ENCODE measurements at regions not wholly inside any gene's neighbourhood (a gene's known extent, or its start where the extent isn't known, plus 50 kb on each side); places are given as distances from the start of the nearest gene placed in this dataset.

DNA sequence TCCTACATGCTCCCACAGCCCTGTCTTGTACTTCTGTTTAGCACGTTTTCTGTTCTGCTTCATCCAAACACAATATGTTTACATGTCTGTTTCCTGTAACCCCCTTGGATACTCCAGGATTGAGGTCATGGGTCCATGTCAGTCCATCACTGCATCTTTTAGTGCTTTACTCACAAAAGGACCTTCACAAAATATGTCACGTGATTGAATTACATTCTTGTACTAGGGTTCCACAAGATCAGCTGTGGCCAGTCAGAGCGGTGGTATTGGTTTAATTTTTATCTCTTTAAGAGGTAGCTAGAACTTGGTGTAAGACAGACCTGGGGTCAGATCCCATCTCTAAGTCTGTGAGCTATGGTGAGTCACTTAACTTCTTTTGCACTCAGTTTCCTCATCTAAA is 201.2 kb upstream of the FAM78B start:
- no peaks in the 10 kb centered on the region for H3K4me1 ChIP-seq
- TF ChIP-seq POLR2A (IDR thresholded peaks at IDR 0.05) (no peak), POLR2AphosphoS5 (IDR thresholded peaks at IDR 0.05) (no peak)
- TF ChIP-seq, protein P1, sequence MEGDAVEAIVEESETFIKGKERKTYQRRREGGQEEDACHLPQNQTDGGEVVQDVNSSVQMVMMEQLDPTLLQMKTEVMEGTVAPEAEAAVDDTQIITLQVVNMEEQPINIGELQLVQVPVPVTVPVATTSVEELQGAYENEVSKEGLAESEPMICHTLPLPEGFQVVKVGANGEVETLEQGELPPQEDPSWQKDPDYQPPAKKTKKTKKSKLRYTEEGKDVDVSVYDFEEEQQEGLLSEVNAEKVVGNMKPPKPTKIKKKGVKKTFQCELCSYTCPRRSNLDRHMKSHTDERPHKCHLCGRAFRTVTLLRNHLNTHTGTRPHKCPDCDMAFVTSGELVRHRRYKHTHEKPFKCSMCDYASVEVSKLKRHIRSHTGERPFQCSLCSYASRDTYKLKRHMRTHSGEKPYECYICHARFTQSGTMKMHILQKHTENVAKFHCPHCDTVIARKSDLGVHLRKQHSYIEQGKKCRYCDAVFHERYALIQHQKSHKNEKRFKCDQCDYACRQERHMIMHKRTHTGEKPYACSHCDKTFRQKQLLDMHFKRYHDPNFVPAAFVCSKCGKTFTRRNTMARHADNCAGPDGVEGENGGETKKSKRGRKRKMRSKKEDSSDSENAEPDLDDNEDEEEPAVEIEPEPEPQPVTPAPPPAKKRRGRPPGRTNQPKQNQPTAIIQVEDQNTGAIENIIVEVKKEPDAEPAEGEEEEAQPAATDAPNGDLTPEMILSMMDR (IDR thresholded peaks at IDR 0.05 in 8 of 11, conservative IDR thresholded peaks at IDR 0.05 in 3 of 11), result no peak
- H3K36me3 ChIP-seq, result no peaks in the 10 kb centered on the region
- intact Hi-C loops (cut with DNase I; ENCODE audit: low total_unique reads), result no loop called here
- 42 to 47% (median 45%) methylated on average over 3 of the region's 3 CpGs for WGBS, 5 donors
- H3K27me3 ChIP-seq (replicated peaks in 1 of 7), result peaks cover 0 to 9% (median 0%) of the 10 kb centered on the region in 7 donors
- no peaks in the 10 kb centered on the region for H3K9me3 ChIP-seq
- no peak overlapping the region for H3K4me3 ChIP-seq
- no peak for DNase-seq
- no peak overlapping the region for H3K27ac ChIP-seq

DNA sequence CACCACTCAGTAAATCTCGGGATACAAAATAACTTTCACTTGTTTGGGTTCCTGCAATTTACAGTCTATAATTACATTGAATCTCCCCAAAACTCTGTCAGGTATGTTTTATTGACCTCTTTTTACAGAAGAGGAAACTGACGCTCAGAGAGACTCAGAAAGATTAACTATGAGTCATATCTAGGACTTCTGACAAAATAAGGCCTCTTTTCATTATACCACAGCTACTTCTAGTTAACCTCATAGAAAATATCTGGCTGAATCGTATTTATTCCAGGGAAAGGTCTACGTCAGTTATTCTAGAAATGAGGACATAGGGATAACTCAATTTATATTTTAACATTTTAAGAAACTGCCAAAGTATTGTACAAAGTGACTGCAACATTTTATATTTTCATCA is 211.1 kb upstream of the FAM78B start:
- Histone ChIP-seq H3K9me3 (no peaks in the 10 kb centered on the region), H3K4me1 (no peaks in the 10 kb centered on the region), H3K36me3 (no peaks in the 10 kb centered on the region), H3K27ac (no peak overlapping the region), H3K27me3 (replicated peaks in 1 of 7) (no peaks in the 10 kb centered on the region), H3K4me3 (no peak overlapping the region)
- intact Hi-C loops (cut with DNase I; ENCODE audit: low total_unique reads), result no loop called here
- TF ChIP-seq POLR2A (IDR thresholded peaks at IDR 0.05) (no peak), POLR2AphosphoS5 (IDR thresholded peaks at IDR 0.05) (no peak)
- TF ChIP-seq, protein P1 (IDR thresholded peaks at IDR 0.05 in 8 of 11, conservative IDR thresholded peaks at IDR 0.05 in 3 of 11), result no peak
- no peak for DNase-seq
- WGBS, 5 donors, result 68 to 77% (median 71%) methylated on average over 4 of the region's 4 CpGs

DNA sequence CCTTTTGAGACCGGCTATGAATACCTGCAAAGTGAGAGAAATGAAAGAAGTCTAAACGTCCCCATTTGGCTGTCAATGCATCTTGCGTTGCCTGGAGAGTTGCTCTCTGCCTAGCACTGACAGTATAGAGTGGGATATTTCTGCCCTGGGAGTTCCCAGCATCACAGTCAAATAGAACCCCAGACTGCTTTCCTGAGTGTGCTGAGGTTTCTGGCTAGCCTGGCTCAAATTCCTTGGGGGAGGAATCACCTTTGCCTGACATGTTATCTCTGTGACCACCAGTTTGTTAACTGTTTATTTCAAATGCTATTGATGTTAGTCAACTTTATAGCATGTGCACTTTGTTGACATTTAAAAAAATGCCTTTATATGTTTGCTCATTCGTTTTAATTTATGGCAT is 212.0 kb upstream of the FAM78B start:
- no peak for DNase-seq
- H3K4me3 ChIP-seq, result no peak overlapping the region
- no peaks in the 10 kb centered on the region for H3K4me1 ChIP-seq
- H3K36me3 ChIP-seq, result no peaks in the 10 kb centered on the region
- no peaks in the 10 kb centered on the region for H3K9me3 ChIP-seq
- no peaks in the 10 kb centered on the region for H3K27me3 ChIP-seq (replicated peaks in 1 of 7)
- intact Hi-C loops (cut with DNase I; ENCODE audit: low total_unique reads), result no loop called here
- WGBS, 5 donors, result 67 to 79% (median 70%) methylated on average over 4 of the region's 4 CpGs
- no peak for TF ChIP-seq POLR2A (IDR thresholded peaks at IDR 0.05)
- no peak for TF ChIP-seq POLR2AphosphoS5 (IDR thresholded peaks at IDR 0.05)
- H3K27ac ChIP-seq, result no peak overlapping the region

DNA sequence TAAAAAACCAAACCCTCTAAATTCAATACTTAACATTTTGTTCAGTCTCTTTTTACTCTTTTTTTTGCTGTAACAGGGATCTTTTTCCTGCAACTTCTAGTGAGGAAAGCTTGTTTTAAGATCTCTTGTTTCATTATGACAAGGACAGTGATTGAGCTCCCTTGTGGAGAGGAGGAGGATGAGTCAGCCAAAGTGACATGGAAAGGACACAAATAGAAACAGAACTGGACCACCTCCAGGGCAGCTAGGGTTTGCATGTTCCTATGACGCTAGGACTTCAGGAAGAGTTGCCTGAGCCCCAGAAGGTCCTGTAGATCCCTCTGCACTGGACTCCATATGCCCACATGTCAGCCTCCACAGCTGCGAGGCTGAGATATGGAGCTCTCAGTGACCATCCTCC is 212.6 kb upstream of the FAM78B start:
- DNase-seq, result no peak
- 68 to 83% (median 78%) methylated on average over 1 to 2 of the region's 2 CpGs for WGBS, 5 donors
- Histone ChIP-seq H3K27me3 (replicated peaks in 1 of 7) (no peaks in the 10 kb centered on the region), H3K27ac (no peak overlapping the region), H3K4me1 (no peaks in the 10 kb centered on the region), H3K36me3 (no peaks in the 10 kb centered on the region), H3K4me3 (no peak overlapping the region), H3K9me3 (no peaks in the 10 kb centered on the region)
- TF ChIP-seq, protein P1 (IDR thresholded peaks at IDR 0.05 in 8 of 11, conservative IDR thresholded peaks at IDR 0.05 in 3 of 11), result no peak
- intact Hi-C loops (cut with DNase I; ENCODE audit: low total_unique reads), result no loop called here

DNA sequence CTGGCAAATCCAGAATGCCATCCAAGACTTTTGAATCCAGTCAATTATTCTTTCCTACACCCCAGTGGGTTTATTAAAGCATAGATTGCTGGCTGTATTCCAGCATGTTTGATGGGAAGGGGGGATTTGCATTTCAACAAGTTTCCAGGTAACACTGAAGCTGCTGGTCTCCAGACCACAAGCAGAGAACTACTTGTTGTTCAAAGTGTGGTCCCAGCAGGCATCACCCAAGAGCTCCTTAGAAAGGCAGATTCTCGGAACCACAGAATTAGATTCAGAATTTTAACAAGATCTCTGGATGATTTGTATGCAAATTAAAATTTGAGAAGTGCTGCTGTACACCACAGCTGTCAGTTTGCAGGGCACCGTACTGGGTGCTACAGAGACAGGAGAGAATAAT is 216.3 kb upstream of the FAM78B start:
- no peak overlapping the region for H3K4me3 ChIP-seq
- DNase-seq, result no peak
- intact Hi-C loops (cut with DNase I; ENCODE audit: low total_unique reads), result no loop called here
- H3K36me3 ChIP-seq, result no peaks in the 10 kb centered on the region
- H3K27me3 ChIP-seq (replicated peaks in 1 of 7), result no peaks in the 10 kb centered on the region
- H3K4me1 ChIP-seq, result no peaks in the 10 kb centered on the region
- TF ChIP-seq POLR2AphosphoS5 (IDR thresholded peaks at IDR 0.05), result no peak
- TF ChIP-seq, protein P1 (IDR thresholded peaks at IDR 0.05 in 8 of 11, conservative IDR thresholded peaks at IDR 0.05 in 3 of 11), result no peak
- no peak for TF ChIP-seq POLR2A (IDR thresholded peaks at IDR 0.05)
- H3K27ac ChIP-seq, result no peak overlapping the region
- WGBS, 5 donors, result 64 to 71% (median 68%) methylated on average over 2 of the region's 2 CpGs
- no peaks in the 10 kb centered on the region for H3K9me3 ChIP-seq
